CD4-positive, alpha-beta T cell (primary cell): ENCODE measurements at regions not wholly inside any gene's neighbourhood (a gene's known extent, or its start where the extent isn't known, plus 50 kb on each side); places are given as distances from the start of the nearest gene placed in this dataset.

ENCODE experiments used
- ATAC-seq: fragments of 200-7000 bp; cut with Tn5 transposase; one replicate; pipeline ENCODE4 v1.10.0; 2022; ENCODE audit warnings: mild to moderate bottlenecking; ENCODE audit not compliant: poor library complexity
- CTCF ChIA-PET: fragments of 350-600 bp; sonication (Branson Sonifier 250); formaldehyde crosslinking; loops from one replicate; lab custom pipeline; 2021; ENCODE audit warnings: antibody characterized with exemption, inconsistent platforms; lab: Charles Lee
- POLR2A ChIA-PET: fragments of 350-600 bp; sonication (Branson Sonifier 250); formaldehyde crosslinking; loops from one replicate; lab custom pipeline; 2021; ENCODE audit warnings: antibody characterized with exemption, inconsistent platforms; lab: Charles Lee
- DNase-seq, 14 experiments: peaks; one replicate each; pipeline ENCODE4 v3.0.0-alpha.2; 2013 to 2020; ENCODE audit warnings: mixed read lengths in 2 of 14
- H3K27ac ChIP-seq, 2 donors: one replicate each; pipeline versions ENCODE4 v1.5.1 to v1.7.0; 2013; ENCODE audit warnings: low read length in 2 of 2, low read depth in 1 of 2, mild to moderate bottlenecking in 1 of 2
- H3K27me3 ChIP-seq, 2 experiments: 1 replicate in 1 of 2; 2 replicates in 1 of 2; pipeline versions ENCODE4 v1.6.1 to v1.7.0; 2013; ENCODE audit warnings: low read length in 2 of 2, control low read depth in 1 of 2, mild to moderate bottlenecking in 1 of 2, moderate library complexity in 1 of 2; ENCODE audit not compliant: insufficient read depth in 2 of 2, control insufficient read depth in 1 of 2
- H3K36me3 ChIP-seq: one replicate; pipeline ENCODE4 v1.6.1; 2013; ENCODE audit warnings: low read length, control low read depth; ENCODE audit not compliant: insufficient read depth
- H3K4me1 ChIP-seq: one replicate; pipeline ENCODE4 v1.6.1; 2013; ENCODE audit warnings: low read length, control low read depth; ENCODE audit not compliant: insufficient read depth
- H3K4me3 ChIP-seq: one replicate; pipeline ENCODE4 v1.5.1; 2013; ENCODE audit warnings: mild to moderate bottlenecking, low read length, moderate library complexity
- H3K9me3 ChIP-seq, 2 experiments: 1 replicate in 1 of 2; 2 replicates in 1 of 2; pipeline versions ENCODE4 v1.6.1 to v1.7.0; 2013; ENCODE audit warnings: low read length in 2 of 2, mild to moderate bottlenecking in 2 of 2, control low read depth in 1 of 2, moderate library complexity in 1 of 2; ENCODE audit not compliant: control insufficient read depth in 1 of 2, insufficient read depth in 1 of 2
- H3K27ac Mint-ChIP-seq: one replicate; pipeline ENCODE4 v1.8.0; 2020; ENCODE audit warnings: mixed read lengths
- H3K27me3 Mint-ChIP-seq: one replicate; pipeline ENCODE4 v1.8.0; 2021; ENCODE audit warnings: mixed read lengths
- H3K36me3 Mint-ChIP-seq: one replicate; pipeline ENCODE4 v1.8.0; 2021; ENCODE audit warnings: low read depth, mixed read lengths
- H3K4me1 Mint-ChIP-seq: one replicate; pipeline ENCODE4 v1.8.0; 2021; ENCODE audit warnings: low read depth, mixed read lengths
- H3K4me3 Mint-ChIP-seq: one replicate; pipeline ENCODE4 v1.8.0; 2020; ENCODE audit warnings: mild to moderate bottlenecking, mixed read lengths
- H3K9me3 Mint-ChIP-seq: one replicate; pipeline ENCODE4 v1.8.0; 2020; ENCODE audit warnings: mixed read lengths
- CTCF ChIP-seq: fragments of 200-600 bp; IDR thresholded peaks from one replicate; pipeline ENCODE4 v1.8.0; 2022; ENCODE audit warnings: antibody characterized with exemption, mild to moderate bottlenecking
- intact Hi-C, 2 experiments: fragments of 100-400 bp; cut with DNase I in 1 of 2; cut with micrococcal nuclease in 1 of 2; formaldehyde crosslinking; loops; one replicate each; pipeline versions ENCODE4 v1.15.1 to v1.9.0; 2023 to 2025; cut with DNase I, micrococcal nuclease

- no peak overlapping the region for H3K4me3 Mint-ChIP-seq
- no peak for TF ChIP-seq CTCF
- no peaks in the 10 kb centered on the region for H3K36me3 Mint-ChIP-seq
- H3K27me3 ChIP-seq = peaks cover 0 to 6% of the 10 kb centered on the region in 2 experiments
- intact Hi-C loops = no loop called here
- ATAC-seq = no peak
- H3K36me3 ChIP-seq = no peaks in the 10 kb centered on the region
- no peak overlapping the region for H3K27ac ChIP-seq
- ChIA-PET POLR2A (no interaction called here), CTCF (no interaction called here)
- DNase-seq = no peak
- H3K4me3 ChIP-seq = no peak overlapping the region
- H3K9me3 ChIP-seq = no peaks in the 10 kb centered on the region
- peaks cover 18% of the 10 kb centered on the region for H3K27me3 Mint-ChIP-seq
- H3K9me3 Mint-ChIP-seq = no peaks in the 10 kb centered on the region
- H3K27ac Mint-ChIP-seq = no peak overlapping the region
- H3K4me1 Mint-ChIP-seq = no peaks in the 10 kb centered on the region
- H3K4me1 ChIP-seq = no peaks in the 10 kb centered on the region
These were observed 165.6 kb upstream of the NAV2 start for GRCh38 chr11:19547044-19547443.

GRCh38 chr11:19546325-19546724 is 166.3 kb upstream of the NAV2 start:
- no peak overlapping the region for H3K27ac ChIP-seq
- ATAC-seq (no peak), DNase-seq (no peak)
- Mint-ChIP-seq H3K27me3 (peaks cover 18% of the 10 kb centered on the region), H3K4me3 (no peak overlapping the region), H3K27ac (no peak overlapping the region), H3K4me1 (no peaks in the 10 kb centered on the region), H3K36me3 (no peaks in the 10 kb centered on the region), H3K9me3 (no peaks in the 10 kb centered on the region)
- no peaks in the 10 kb centered on the region for H3K4me1 ChIP-seq
- H3K9me3 ChIP-seq = no peaks in the 10 kb centered on the region
- intact Hi-C loops = no loop called here
- ChIA-PET POLR2A (no interaction called here), CTCF (no interaction called here)
- H3K36me3 ChIP-seq = no peaks in the 10 kb centered on the region
- TF ChIP-seq CTCF = no peak
- peaks cover 0 to 6% of the 10 kb centered on the region in 2 experiments for H3K27me3 ChIP-seq
- no peak overlapping the region for H3K4me3 ChIP-seq

GRCh38 chr11:19541521-19542049 is 171.1 kb upstream of the NAV2 start:
- Mint-ChIP-seq H3K9me3 (no peaks in the 10 kb centered on the region), H3K36me3 (no peaks in the 10 kb centered on the region), H3K4me3 (no peak overlapping the region), H3K4me1 (no peaks in the 10 kb centered on the region), H3K27me3 (peaks cover 26% of the 10 kb centered on the region), H3K27ac (no peak overlapping the region)
- Histone ChIP-seq H3K4me1 (no peaks in the 10 kb centered on the region), H3K27me3 (peaks cover 0 to 6% of the 10 kb centered on the region in 2 experiments), H3K27ac (no peak overlapping the region), H3K9me3 (no peaks in the 10 kb centered on the region), H3K4me3 (no peak overlapping the region), H3K36me3 (no peaks in the 10 kb centered on the region)
- intact Hi-C loops = no loop called here
- ATAC-seq = no peak
- DNase-seq = no peak
- ChIA-PET CTCF (no interaction called here), POLR2A (no interaction called here)
- TF ChIP-seq CTCF = no peak
